NOMO-1 (cell line): ENCODE measurements at regions not wholly inside any gene's neighbourhood (a gene's known extent, or its start where the extent isn't known, plus 50 kb on each side); places are given as distances from the start of the nearest gene placed in this dataset.
"Not testable (repeated sequence)": the region's sequence is repeated elsewhere in the genome, so short reads cannot be mapped to it uniquely, and the experiment has no call there.

ENCODE experiments used
- DNase-seq, 2 experiments: peaks; one replicate each; lab custom pipeline; 2025; ENCODE audit not compliant: unreplicated experiment in 2 of 2; lab: John Stamatoyannopoulos, UW

DNA sequence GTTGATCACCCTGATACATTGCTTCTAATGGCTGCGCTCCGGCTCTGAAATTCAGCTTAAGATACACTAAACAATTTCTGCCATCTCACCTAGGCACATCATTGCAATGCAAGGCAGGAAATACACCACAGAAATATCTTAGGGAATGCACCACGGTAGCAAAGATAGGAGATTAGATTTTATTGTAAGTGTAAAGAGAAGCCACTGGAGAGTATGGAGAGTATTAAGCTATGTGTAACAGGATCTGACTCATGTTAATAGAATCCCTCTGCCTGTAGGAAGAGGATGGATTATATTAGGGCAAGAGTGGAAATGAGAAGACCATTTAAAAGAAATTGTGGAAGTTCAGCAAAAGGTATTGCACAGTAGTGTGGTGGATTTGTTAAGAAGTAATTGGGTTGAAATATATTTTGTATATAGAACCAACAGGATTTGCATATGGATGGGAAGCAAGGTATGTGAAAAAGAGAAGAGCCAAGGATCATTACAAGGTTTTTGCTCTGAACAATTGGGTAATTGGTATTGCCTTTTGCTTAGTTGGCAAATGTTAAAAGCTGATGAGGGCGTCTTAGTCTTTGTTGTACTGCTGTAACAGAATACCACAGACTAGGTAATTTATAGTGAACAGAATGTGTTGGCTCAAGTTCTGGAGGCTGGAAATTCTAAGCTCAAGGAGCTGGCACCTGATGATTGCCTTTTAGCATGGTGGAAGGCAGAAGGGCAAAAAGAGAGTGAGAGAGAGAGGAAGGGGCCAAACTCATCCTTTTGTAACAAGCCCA lies 636.1 kb downstream of the PSAT1 start:
- DNase-seq, result no peak

DNA sequence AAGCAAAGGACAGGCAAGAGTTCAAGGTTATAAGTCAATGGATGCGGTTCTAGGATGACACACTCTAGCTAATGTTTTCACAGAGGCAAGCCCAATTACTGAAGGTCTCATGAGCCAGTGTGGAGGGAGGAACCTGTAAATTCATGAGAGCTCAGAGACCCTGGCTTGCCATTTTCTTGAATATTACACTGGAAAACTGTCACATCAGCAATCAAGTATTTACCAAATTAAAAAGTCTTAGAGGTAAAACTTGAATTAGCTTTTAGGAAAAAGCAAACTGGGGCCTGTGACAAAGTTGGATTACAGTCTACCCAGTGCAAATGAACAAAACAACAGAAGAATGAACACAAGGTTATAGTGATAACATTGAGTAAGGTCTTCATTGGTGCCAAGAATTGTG lies 636.9 kb upstream of the TLE4 start:
- no peak for DNase-seq

DNA sequence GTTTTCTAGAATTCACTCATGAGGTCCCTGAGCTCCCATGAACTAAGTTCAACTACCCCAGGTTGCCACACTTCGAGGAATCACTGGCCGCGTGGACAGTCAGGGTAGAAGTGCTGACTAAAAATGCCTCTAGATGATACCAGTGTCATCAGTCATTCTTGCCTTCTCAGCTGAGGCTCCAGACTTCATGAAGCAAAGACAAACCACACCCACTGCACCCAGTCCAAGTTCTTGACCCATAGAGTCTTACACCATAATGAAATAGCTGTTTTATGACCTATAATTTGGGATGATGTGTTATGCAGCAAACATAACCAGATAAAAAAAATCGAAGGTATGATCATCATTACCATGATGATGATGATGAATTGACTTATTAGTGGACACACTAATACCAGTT lies 632.9 kb upstream of the TLE4 start:
- no peak for DNase-seq

DNA sequence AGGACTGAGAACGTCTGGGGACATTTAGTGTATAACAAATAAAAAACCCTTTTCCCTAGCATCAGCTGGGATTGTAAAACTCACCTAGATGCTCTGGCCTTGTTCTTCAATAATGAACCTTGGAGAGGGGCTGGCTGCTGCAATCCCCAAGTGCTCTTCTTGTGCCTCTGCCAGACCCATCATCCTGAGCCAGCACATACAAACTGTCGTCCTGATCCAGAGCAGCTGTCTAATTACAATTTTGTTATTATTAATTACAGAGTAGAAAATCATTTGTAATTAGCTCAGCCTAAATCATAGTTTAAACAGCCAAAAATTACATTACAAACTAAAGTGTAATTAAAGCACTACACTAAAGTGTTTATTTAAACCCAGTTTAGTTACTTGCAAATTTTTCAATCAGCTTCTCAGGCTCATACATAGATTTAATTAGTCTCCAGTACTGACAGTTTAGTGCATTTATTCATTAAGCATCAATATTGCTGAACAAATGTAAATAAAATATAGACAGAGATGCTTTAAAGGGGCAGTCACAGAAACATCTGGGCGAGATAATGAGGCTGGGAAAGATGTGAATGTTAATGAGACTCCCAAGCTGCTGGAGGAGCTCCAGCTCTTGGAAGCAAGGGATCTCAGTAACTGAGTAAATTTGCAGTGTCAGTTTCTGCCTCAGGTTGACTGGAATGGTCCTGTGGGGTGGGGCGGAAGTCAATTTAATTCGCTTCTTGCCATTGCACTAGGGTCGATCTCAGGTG lies 632.3 kb upstream of the TLE4 start:
- no peak for DNase-seq

DNA sequence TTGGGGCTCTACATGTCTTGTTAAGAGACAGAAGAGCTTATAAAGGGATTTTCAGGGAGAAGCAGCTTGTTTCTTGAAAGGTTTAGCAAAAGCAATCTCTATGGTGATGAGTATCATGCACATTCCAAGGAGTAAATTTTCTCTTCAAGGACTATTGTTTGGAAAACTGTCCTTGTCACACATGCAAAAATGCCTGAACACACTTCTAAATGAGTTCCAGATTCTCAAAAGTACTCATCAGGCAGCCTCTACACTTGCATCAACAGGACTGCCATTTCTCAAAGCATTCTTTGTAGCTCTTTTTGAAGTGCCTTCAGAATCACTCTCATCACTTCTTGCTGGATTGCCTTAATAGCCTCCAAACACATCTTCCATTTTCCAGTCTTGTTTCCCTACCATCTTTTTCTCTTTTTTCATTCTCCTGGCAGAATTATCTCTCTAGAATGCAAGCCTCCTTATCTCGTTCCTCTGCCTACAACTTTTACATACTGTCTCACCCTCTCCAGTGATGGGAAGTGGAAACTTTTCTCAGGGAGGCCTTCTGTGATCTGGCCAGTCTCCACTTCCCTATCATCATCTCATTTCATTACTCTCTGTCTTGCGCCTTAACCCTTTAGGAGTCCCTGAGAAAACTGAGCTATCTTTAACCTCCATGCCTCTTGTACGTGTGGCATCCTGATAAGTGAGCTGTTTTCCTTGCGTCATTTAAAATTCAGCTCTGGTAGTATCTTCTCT lies 631.5 kb upstream of the TLE4 start:
- DNase-seq, result no peak

DNA sequence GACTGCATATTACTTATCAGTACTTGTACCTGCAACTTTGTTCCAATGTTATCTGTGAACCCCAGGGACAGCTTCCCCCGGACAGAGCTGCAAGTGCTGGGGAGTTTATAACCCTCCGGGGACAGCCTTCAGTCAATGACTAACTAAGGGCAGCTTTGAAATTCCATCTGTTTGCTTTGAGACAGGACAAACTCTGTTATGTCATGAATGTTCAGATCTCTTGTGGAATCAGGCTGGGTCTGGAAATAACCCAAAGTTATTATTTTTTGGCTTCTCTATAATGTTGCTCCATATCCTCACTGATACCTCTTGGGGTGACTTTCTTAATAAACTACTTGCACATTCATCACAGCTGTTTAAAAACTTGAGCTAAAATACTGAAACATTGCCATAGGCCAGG lies 617.5 kb upstream of the TLE4 start:
- DNase-seq, result no peak

DNA sequence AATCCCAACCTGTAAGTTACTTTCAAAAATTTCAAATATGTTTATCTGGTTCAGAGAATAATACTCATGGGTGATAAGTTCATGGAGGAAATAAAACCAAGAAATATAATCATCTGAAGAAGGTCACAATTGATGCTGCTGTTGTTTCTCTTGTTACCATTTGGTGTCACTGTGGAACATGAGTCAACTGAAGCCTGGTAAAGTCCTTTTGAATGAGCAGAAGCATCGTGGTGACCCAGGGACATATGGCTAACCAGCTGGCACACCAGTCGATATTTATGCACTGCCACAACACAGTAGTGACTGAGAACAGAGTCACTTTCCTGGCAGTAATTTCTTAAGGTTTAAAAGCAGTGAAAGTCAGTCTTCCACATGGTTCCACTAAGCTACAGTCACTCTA lies 612.9 kb upstream of the TLE4 start:
- DNase-seq, result no peak

DNA sequence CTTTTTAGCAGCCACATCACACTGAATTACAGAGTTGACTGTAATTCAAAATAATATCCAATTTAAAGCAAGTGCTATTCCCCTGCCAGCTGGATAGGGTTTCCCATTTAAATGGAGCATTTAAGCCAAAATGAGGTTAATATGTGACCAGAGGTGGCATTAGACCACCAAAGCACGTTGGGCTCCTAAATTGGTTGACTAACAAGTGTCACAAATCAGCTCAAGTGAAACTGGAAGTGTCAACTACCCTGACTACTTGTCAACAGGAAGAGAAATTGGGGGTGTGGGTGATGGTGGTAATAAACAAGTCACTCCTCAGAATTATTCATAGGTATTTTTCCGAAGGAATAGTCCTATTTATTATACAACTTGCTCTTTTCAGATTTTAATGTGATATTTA lies 609.6 kb upstream of the TLE4 start:
- DNase-seq, result no peak

DNA sequence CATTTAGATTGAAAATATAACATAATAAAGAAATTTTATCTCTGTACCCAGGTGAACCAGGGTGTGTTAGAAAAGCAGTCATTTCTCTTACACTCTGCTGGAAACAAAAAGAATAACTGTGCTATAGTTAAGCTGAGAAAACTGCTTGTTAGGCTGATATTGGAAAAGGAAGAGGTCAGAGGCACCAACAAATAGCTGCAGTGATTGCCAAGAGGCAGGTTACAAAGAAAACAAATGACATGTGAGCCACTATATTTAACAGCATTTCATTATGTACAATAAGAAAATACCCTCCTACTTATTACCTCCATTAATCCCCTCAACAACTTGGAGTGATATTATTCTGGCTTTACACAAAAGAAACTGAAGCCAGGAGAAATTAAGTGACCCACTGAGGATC lies 607.9 kb upstream of the TLE4 start:
- DNase-seq, result no peak

DNA sequence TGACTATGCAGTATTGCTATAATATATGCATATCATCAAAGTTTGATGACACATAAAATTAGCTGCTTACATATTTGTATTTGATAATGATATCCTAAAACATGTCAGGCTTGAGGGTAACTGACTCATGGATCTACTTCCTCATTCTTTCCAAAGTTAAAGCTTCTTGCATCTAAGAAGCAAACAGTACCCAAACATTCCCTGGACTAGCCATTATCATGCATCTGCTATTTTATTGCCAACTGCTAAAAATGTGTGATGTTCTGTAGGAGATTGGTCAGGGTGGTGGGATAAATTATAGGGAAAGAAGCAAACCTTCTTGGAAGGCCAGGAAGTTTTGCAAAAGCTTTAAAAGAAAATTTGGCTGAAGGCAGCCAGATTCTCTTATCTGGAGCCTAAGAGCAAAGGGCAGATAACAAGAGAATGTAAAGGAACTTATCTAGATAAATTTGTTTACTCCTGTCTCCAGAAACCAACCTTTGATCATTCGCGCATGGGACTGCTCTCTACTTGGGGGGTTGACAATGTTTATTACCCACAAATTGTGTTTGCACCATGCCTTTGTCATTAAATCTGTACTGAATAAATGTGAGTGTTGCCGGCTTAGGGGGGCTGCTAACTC lies 604.1 kb upstream of the TLE4 start:
- DNase-seq, result no peak

DNA sequence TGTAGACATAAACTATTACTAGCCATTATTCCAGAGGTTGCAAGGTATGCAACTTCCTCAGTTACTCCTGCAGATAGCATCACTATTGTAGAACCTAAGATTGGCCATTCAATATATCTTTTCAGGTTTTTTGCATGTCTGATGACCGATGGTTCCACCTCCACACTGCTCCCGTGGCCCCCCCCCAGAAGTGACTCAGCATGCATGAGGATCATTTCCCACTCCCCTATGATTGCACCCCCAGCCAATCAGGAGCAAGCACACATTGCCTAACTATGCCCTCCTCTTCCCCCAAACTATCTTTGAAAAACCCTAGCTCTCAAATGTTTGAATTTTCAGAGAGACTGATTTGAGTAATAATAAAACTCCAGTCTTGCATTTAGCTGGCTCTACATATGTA lies 601.4 kb upstream of the TLE4 start:
- no peak for DNase-seq

DNA sequence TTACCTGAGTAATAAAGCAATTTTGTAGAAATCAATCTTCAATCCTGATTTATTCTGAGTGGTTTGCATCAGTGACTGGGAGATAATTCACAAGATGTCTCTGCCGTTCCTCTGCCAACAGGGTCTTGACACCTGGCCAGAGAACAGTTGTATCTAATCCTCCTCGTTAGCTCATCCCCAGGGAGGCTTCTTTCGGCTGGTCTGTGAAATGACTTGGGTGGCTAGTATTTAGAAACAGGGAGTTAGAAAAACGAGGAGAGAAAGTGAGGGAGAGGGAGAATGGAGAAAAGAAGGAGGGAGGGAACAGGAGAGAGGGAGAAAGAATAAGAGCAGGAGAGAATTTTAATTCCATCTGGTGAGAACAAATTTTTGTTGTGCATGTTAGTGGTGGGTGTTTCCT lies 600.2 kb upstream of the TLE4 start:
- DNase-seq, result no peak

DNA sequence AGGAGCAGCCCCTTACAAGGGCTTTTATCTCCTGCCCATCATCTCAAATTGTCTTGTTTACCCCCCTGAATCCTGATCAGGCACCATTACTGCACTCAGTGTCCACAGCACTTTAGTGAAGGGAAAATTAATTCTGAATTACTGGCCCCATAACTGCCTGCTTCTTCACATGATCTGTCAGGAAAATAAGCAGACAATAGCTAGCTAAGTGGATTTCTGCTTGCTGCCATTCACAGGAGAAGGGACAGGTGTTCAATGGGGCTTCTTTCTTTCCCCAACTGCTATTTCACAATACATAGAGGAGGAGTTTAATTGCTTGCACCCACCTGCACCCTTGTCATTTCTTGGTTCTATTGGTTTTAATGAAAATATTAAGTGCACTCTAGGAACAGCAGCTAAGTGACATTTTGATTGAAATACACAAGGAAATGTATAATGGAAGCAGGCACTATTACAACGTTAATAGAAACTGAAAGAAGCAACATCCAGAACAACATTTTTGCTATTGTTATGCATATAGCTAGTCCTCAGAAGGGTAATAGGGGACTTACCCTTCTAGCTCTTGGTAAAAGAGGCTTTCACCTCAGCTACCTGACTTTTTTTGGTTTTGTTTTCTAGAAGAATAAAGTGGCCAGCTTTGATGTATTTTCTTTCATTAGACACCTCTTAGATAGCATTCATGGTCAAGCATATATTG lies 599.3 kb upstream of the TLE4 start:
- DNase-seq, result no peak

DNA sequence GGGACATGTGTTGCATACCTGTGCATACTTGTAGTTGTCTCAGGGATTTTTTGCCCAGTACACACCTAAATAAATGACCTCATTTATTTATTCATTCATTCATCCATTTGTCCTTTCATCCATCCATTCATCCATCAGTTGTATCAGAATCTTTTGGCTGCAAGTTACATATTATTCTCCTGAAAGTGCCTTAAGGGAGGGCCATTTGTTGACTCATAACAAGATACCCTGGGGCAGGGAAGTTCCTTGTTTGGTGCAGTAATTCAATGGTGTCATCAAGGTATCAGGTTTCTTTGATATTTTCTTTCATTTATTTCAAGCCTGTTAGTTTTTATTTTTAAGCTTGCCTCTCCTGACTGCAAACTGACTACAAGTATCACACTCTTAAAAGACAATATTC lies 597.9 kb upstream of the TLE4 start:
- no peak for DNase-seq

DNA sequence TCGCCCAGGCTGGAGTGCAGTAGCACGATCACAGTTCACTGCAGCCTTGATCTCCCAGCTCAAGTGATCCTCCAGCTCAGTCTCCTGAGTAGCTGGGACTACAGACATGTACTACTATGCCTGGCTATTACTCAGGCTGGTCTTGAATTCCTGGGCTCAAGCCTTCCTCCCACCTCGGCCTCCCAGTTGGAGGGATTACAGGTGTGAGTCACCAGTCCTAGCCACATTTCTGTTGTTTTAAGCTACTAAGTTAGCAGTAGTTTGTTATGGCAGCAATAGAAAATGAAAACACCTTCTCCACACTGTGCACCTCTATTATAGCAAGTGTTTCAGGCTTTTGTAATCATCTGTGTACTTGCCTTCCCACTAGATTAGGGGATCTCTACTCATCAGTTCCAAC lies 588.9 kb upstream of the TLE4 start:
- DNase-seq, result no peak

DNA sequence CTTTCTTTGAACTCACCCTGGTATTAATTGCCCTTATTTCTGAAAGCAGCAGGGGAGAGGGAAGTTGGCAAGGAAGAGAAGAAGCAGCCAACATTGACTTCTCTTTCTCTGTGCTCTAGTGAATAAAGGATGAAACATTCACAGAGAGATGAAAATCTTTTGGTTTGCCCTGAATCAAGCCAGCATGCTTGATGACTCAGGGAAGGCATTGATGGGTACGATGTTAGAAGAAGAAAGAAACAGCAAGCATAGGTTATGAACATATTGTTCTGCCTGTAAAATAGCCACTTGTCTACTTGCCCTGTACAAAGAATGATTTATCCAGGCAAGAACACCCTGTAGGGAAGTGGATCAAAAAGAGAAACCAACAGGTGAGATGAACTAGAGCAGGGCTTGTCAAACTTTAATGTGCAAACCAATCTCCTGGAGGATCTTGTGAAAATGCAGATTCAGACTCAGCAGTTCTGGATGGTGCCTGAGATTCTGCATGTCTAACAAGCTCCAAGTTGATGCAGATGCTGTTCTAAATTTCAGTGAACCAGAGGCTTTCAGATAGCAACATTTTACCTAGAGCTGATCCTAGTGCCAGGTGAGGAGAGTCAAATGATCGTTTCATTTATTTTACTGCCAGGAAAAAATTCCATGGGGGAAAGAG lies 586.6 kb upstream of the TLE4 start:
- no peak for DNase-seq

DNA sequence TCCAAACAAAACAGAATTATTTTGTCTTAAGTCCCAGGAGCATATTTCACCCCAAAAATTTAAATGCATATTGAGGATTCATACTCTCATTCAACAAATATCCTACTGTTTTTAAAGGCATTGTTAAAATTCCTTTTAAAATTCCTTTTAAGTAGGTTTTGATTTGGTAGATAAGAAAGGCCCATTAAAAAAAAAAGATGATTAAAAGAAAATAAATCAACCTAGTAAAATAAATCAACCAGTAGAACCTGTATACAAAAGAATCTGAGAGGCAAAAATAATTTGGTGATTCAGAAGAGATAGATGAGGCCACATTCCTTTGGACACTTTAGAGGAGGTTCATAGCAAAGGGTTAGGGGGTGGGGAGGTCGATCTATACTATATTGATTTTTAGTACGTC lies 585.3 kb upstream of the TLE4 start:
- DNase-seq, result no peak

DNA sequence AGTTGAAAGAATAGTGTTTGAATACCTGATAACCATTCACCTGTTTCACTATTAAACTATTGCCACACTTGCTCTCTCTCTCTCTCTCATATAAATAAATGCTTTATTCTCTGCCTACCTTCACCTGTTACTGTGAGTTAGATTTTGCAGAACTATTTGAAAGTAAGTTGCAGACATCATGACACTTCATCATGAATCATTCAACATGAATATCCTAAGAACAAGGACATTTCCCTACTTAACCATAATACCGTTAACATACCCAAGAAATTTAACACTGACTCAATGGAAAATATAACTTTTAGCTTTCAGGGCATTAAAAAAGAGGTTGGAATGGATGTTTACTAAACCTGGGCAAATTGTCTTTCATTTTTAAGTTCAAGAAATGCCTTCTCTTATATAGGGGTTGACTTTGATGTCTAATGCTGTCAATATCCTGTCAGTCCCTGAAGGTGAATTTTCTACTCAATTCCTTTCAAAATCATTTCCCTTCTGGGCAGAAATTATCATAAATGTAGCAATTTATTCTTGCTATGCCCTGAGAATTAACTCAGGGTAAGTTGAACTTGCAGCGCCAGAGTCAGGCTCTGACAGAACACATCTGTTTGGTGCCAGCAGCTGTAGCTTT lies 582.6 kb upstream of the TLE4 start:
- DNase-seq, result no peak

DNA sequence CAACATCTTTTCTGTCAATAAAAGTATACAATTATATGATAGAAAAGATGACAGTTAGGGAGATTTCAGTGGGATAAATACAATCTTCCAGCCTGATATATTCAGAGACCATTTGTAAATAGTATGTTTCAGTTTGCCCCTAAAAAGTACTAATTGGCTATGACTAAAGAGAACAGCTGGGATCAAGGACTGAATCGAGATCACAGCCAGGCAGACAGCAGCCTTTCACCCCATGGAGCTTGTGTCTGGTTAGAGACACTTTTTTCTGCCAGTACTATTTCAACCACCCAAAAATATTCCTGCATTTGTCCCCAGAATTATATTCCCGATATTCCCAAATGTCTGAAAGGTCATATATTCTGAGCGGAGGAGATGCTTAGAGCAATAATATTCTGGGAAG lies 577.3 kb upstream of the TLE4 start:
- no peak for DNase-seq

DNA sequence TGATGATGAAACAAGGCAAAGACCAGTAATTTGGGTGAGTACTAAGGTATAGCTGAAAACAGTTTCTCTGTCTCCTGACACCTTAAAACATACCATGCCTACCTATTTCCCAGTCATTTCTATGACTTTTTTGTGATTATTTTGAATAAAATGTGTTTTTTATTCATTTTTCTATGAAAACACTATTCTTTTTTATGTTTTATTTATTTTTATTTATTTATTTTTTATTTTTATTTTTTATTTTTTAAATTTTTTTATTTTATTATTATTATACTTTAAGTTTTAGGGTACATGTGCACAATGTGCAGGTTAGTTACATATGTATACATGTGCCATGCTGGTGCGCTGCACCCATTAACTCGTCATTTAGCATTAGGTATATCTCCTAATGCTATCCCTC lies 576.8 kb upstream of the TLE4 start:
- not testable (repeated sequence) for DNase-seq
